Stimulated activated CD8-positive, alpha-beta memory T cell treated with anti-CD3 and anti-CD28 coated beads, Interleukin-15, amount 100 ng/mL, for 4 hours (primary cell): ENCODE measurements at regions not wholly inside any gene's neighbourhood (a gene's known extent, or its start where the extent isn't known, plus 50 kb on each side); places are given as distances from the start of the nearest gene placed in this dataset.
"Not testable (repeated sequence)": the region's sequence is repeated elsewhere in the genome, so short reads cannot be mapped to it uniquely, and the experiment has no call there.

Experiments
- DNase-seq, 2 donors: peaks; one replicate each; pipeline ENCODE4 v3.0.0-alpha.2; 2020; ENCODE audit warnings: low read depth in 2 of 2

- DNase-seq, result no peak
Measured at GRCh38 chr2:105691947-105692390, 52.7 kb upstream of the NCK2 start.

GRCh38 chr2:105690566-105690965, 54.1 kb upstream of the NCK2 start:
- no peak for DNase-seq

- DNase-seq, result no peak
Measured at GRCh38 chr2:105689484-105689883, 55.2 kb upstream of the NCK2 start.

- DNase-seq, result no peak
Measured at GRCh38 chr2:105688946-105689345, 55.8 kb upstream of the NCK2 start.

- DNase-seq, result no peak
Measured at GRCh38 chr2:105686588-105686987, 58.1 kb upstream of the NCK2 start.

- DNase-seq, result no peak
Measured at GRCh38 chr2:105683011-105683492, 61.7 kb upstream of the NCK2 start.

- DNase-seq, result no peak
Measured at GRCh38 chr2:105682401-105682800, 62.3 kb upstream of the NCK2 start.

- DNase-seq, result no peak
Measured at GRCh38 chr2:105681927-105682326, 62.8 kb upstream of the NCK2 start.

GRCh38 chr2:105680357-105680756, 64.4 kb upstream of the NCK2 start:
- DNase-seq, result no peak

GRCh38 chr2:105678346-105678745, 66.4 kb upstream of the NCK2 start:
- no peak for DNase-seq

GRCh38 chr2:105677901-105678300, 66.8 kb upstream of the NCK2 start:
- DNase-seq, result no peak

- no peak for DNase-seq
Measured at GRCh38 chr2:105675841-105676240, 68.9 kb upstream of the NCK2 start.

GRCh38 chr2:105674859-105675541, 69.7 kb upstream of the NCK2 start:
- DNase-seq, result no peak

GRCh38 chr2:105674401-105674800, 70.3 kb upstream of the NCK2 start:
- no peak for DNase-seq

- DNase-seq, result no peak
Measured at GRCh38 chr2:105671156-105671555, 73.6 kb upstream of the NCK2 start.

- DNase-seq, result no peak
Measured at GRCh38 chr2:105669384-105669891, 75.3 kb upstream of the NCK2 start.

- DNase-seq, result no peak
Measured at GRCh38 chr2:105665480-105665879, 79.2 kb upstream of the NCK2 start.

- DNase-seq, result no peak
Measured at GRCh38 chr2:105660489-105660888, 84.2 kb upstream of the NCK2 start.

GRCh38 chr2:105655723-105656606, 88.7 kb upstream of the NCK2 start:
- not testable (repeated sequence) for DNase-seq

GRCh38 chr2:105655244-105655643, 89.5 kb upstream of the NCK2 start:
- no peak for DNase-seq

GRCh38 chr2:105654474-105655004, 90.2 kb upstream of the NCK2 start:
- DNase-seq, result no peak

- DNase-seq, result no peak
Measured at GRCh38 chr2:105653302-105653701, 91.4 kb upstream of the NCK2 start.
